ENCODE measurements at regions not wholly inside any gene's neighbourhood (a gene's known extent, or its start where the extent isn't known, plus 50 kb on each side); places are given as distances from the start of the nearest gene placed in this dataset.

GRCh38 chr14:100438271-100438670 is 115.1 kb downstream of the SLC25A47 start:
- TF ChIP-seq MAX (IDR thresholded peaks at IDR 0.05) = no peak
- TF ChIP-seq CTCF (IDR thresholded peaks at IDR 0.05; ENCODE audit: low read depth, low read length, missing input control) = no peak
- TF ChIP-seq REST (IDR thresholded peaks at IDR 0.05) = no peak

Data from liver (tissue), 2 donors.